ENCODE measurements at regions not wholly inside any gene's neighbourhood (a gene's known extent, or its start where the extent isn't known, plus 50 kb on each side); places are given as distances from the start of the nearest gene placed in this dataset.

DNA sequence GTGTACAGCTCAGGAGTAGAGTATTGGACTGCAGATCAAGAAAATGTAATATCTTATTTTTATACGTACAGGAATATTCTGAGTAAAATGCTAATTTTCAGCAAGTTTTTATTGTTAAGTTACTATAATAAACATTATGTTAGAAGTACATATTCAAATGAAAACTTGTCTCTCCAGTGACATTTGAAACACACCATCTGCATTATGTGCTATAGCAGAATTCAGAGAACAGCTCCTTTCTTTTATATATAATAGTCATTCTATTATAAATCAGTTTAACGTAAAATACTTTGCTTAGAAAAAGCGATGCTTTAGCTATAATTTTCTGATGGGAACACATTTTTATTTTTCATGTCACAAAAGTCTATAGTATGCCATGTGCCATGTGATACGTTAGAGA is 249.0 kb downstream of the PTPRC start:
- no peak for TF ChIP-seq POLR2AphosphoS5 (IDR thresholded peaks at IDR 0.05)
- TF ChIP-seq, protein P1, sequence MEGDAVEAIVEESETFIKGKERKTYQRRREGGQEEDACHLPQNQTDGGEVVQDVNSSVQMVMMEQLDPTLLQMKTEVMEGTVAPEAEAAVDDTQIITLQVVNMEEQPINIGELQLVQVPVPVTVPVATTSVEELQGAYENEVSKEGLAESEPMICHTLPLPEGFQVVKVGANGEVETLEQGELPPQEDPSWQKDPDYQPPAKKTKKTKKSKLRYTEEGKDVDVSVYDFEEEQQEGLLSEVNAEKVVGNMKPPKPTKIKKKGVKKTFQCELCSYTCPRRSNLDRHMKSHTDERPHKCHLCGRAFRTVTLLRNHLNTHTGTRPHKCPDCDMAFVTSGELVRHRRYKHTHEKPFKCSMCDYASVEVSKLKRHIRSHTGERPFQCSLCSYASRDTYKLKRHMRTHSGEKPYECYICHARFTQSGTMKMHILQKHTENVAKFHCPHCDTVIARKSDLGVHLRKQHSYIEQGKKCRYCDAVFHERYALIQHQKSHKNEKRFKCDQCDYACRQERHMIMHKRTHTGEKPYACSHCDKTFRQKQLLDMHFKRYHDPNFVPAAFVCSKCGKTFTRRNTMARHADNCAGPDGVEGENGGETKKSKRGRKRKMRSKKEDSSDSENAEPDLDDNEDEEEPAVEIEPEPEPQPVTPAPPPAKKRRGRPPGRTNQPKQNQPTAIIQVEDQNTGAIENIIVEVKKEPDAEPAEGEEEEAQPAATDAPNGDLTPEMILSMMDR (IDR thresholded peaks at IDR 0.05), result no peak
- no peak for TF ChIP-seq POLR2A (IDR thresholded peaks at IDR 0.05; ENCODE audit: low read depth)
